Neural progenitor cell (in vitro differentiated cells): ENCODE measurements at regions not wholly inside any gene's neighbourhood (a gene's known extent, or its start where the extent isn't known, plus 50 kb on each side); places are given as distances from the start of the nearest gene placed in this dataset.

Experiments
- EZH2 ChIP-seq: fragments of 200-600 bp; sonication (generic); IDR thresholded peaks from 2 replicates; pipeline ENCODE4 v1.6.1; 2017; ENCODE audit warnings: antibody characterized with exemption, mild to moderate bottlenecking, moderate library complexity
- EZH2phosphoT487 ChIP-seq: fragments of 200-600 bp; sonication (generic); IDR thresholded peaks from 2 replicates; pipeline ENCODE4 v1.6.1; 2017; ENCODE audit warnings: antibody characterized with exemption
- TF ChIP-seq, protein P1 (sequence below): fragments of 200-600 bp; sonication (generic); IDR thresholded peaks from 2 replicates; pipeline ENCODE4 v1.5.1; 2017; ENCODE audit warnings: antibody characterized with exemption, mild to moderate bottlenecking

DNA sequence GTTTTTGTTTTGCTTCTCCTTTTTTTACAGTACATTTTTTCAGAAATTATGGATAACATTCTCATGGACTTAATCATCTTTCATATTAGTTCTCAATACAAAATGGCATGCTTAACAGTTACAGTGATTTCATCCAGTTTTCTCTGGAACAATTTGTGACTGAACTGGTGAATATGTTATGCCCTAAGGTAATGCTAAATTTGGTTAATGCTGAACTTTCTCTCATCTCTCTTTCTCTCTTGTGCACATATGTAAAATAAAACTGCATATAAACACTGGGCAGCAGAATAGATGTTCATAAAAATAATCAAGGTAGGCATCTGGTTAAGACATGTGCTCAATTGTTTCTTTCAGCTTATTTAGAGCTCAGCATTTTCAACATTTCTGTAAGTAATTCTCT, 196.3 kb upstream of the TMEFF2 start:
- TF ChIP-seq, protein P1, sequence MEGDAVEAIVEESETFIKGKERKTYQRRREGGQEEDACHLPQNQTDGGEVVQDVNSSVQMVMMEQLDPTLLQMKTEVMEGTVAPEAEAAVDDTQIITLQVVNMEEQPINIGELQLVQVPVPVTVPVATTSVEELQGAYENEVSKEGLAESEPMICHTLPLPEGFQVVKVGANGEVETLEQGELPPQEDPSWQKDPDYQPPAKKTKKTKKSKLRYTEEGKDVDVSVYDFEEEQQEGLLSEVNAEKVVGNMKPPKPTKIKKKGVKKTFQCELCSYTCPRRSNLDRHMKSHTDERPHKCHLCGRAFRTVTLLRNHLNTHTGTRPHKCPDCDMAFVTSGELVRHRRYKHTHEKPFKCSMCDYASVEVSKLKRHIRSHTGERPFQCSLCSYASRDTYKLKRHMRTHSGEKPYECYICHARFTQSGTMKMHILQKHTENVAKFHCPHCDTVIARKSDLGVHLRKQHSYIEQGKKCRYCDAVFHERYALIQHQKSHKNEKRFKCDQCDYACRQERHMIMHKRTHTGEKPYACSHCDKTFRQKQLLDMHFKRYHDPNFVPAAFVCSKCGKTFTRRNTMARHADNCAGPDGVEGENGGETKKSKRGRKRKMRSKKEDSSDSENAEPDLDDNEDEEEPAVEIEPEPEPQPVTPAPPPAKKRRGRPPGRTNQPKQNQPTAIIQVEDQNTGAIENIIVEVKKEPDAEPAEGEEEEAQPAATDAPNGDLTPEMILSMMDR = no peak
- TF ChIP-seq EZH2phosphoT487 = no peak
- no peak for TF ChIP-seq EZH2
